ENCODE measurements at regions not wholly inside any gene's neighbourhood (a gene's known extent, or its start where the extent isn't known, plus 50 kb on each side); places are given as distances from the start of the nearest gene placed in this dataset.

GRCh38 chr5:168104350-168104749, 187.1 kb upstream of the WWC1 start:
- in situ Hi-C loops (cut with HindIII; ENCODE audit: low sequenced_read_pairs) = no loop called here

- in situ Hi-C loops (cut with HindIII; ENCODE audit: low sequenced_read_pairs) = no loop called here
These were observed 186.5 kb upstream of the WWC1 start for GRCh38 chr5:168104811-168105481.

- in situ Hi-C loops (cut with HindIII; ENCODE audit: low sequenced_read_pairs) = no loop called here
These were observed 185.3 kb upstream of the WWC1 start for GRCh38 chr5:168106008-168106761.

- in situ Hi-C loops (cut with HindIII; ENCODE audit: low sequenced_read_pairs) = no loop called here
These were observed 182.0 kb upstream of the WWC1 start for GRCh38 chr5:168109441-168109840.

- in situ Hi-C loops (cut with HindIII; ENCODE audit: low sequenced_read_pairs) = no loop called here
These were observed 181.1 kb upstream of the WWC1 start for GRCh38 chr5:168110384-168110783.

GRCh38 chr5:168110870-168111832, 180.3 kb upstream of the WWC1 start:
- in situ Hi-C loops (cut with HindIII; ENCODE audit: low sequenced_read_pairs) = no loop called here

- in situ Hi-C loops (cut with HindIII; ENCODE audit: low sequenced_read_pairs) = no loop called here
These were observed 176.9 kb upstream of the WWC1 start for GRCh38 chr5:168114444-168115017.

- in situ Hi-C loops (cut with HindIII; ENCODE audit: low sequenced_read_pairs) = no loop called here
These were observed 174.0 kb upstream of the WWC1 start for GRCh38 chr5:168117469-168117868.

GRCh38 chr5:168118042-168118668, 173.3 kb upstream of the WWC1 start:
- in situ Hi-C loops (cut with HindIII; ENCODE audit: low sequenced_read_pairs) = no loop called here

- in situ Hi-C loops (cut with HindIII; ENCODE audit: low sequenced_read_pairs) = no loop called here
These were observed 170.9 kb upstream of the WWC1 start for GRCh38 chr5:168120401-168121137.

- in situ Hi-C loops (cut with HindIII; ENCODE audit: low sequenced_read_pairs) = no loop called here
These were observed 170.3 kb upstream of the WWC1 start for GRCh38 chr5:168121138-168121494.

- in situ Hi-C loops (cut with HindIII; ENCODE audit: low sequenced_read_pairs) = no loop called here
These were observed 167.6 kb upstream of the WWC1 start for GRCh38 chr5:168123631-168124528.

- in situ Hi-C loops (cut with HindIII; ENCODE audit: low sequenced_read_pairs) = no loop called here
These were observed 165.8 kb upstream of the WWC1 start for GRCh38 chr5:168125445-168126199.

- in situ Hi-C loops (cut with HindIII; ENCODE audit: low sequenced_read_pairs) = no loop called here
These were observed 164.8 kb upstream of the WWC1 start for GRCh38 chr5:168126606-168127005.

- in situ Hi-C loops (cut with HindIII; ENCODE audit: low sequenced_read_pairs) = no loop called here
These were observed 163.3 kb upstream of the WWC1 start for GRCh38 chr5:168128111-168128510.

- in situ Hi-C loops (cut with HindIII; ENCODE audit: low sequenced_read_pairs) = no loop called here
These were observed 162.9 kb upstream of the WWC1 start for GRCh38 chr5:168128557-168128956.

- in situ Hi-C loops (cut with HindIII; ENCODE audit: low sequenced_read_pairs) = no loop called here
These were observed 159.9 kb upstream of the WWC1 start for GRCh38 chr5:168131519-168131918.

GRCh38 chr5:168132241-168132641, 159.2 kb upstream of the WWC1 start:
- in situ Hi-C loops (cut with HindIII; ENCODE audit: low sequenced_read_pairs) = no loop called here
